ENCODE measurements at regions not wholly inside any gene's neighbourhood (a gene's known extent, or its start where the extent isn't known, plus 50 kb on each side); places are given as distances from the start of the nearest gene placed in this dataset.

DNA sequence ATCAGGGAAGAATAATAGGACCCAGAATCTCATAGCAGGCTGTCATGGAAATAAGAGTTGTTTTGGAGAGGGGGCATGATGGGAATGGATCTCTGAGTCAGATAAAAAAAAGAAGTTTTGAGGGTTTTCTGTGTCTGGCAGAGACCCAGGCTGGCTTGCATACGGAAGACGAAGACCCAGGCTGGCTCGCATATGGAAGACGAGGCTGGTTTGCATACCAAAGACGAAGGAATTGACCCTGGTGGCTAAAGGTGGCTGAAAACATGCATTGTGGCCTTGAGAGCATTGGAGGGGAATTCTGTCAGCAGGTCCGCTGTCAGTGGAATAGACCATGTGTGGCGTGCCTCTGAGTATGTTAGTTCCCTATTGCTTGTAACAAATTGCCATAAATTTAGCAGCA, 335.1 kb downstream of the BTBD3 start:
- ChIA-PET POLR2A (ENCODE audit: low non-redundant PET) (no interaction called here), CTCF (no interaction called here)
- DNase-seq (ENCODE audit: low spot score) = no peak
- H3K27ac ChIP-seq = no peak overlapping the region
- TF ChIP-seq, protein P1, sequence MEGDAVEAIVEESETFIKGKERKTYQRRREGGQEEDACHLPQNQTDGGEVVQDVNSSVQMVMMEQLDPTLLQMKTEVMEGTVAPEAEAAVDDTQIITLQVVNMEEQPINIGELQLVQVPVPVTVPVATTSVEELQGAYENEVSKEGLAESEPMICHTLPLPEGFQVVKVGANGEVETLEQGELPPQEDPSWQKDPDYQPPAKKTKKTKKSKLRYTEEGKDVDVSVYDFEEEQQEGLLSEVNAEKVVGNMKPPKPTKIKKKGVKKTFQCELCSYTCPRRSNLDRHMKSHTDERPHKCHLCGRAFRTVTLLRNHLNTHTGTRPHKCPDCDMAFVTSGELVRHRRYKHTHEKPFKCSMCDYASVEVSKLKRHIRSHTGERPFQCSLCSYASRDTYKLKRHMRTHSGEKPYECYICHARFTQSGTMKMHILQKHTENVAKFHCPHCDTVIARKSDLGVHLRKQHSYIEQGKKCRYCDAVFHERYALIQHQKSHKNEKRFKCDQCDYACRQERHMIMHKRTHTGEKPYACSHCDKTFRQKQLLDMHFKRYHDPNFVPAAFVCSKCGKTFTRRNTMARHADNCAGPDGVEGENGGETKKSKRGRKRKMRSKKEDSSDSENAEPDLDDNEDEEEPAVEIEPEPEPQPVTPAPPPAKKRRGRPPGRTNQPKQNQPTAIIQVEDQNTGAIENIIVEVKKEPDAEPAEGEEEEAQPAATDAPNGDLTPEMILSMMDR (conservative IDR thresholded peaks at IDR 0.05; ENCODE audit: low read depth) = no peak

DNA sequence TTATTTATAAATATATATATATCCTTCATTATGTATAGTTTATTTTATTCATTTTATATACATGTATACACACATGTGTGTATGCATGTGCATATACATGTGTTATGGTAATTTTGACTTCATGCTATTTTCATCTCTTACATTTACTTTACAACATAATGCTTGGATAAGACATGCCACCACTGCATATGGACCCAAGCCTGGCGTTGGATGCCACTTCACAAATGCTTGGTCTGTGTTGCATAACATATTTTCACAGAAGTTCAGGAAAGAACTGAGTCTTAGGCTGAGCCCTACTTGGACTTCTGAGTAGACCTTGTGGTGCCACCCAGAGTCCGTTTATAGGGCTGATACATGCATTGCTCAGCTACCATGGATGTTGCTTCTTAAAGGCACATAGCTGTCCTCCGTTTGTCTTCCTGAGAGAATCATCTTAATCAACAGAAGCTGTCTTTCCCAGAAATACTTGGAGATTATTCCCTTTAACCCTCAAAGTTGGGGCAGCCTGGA, 337.8 kb downstream of the BTBD3 start:
- ChIA-PET POLR2A (ENCODE audit: low non-redundant PET) (no interaction called here), CTCF (no interaction called here)

DNA sequence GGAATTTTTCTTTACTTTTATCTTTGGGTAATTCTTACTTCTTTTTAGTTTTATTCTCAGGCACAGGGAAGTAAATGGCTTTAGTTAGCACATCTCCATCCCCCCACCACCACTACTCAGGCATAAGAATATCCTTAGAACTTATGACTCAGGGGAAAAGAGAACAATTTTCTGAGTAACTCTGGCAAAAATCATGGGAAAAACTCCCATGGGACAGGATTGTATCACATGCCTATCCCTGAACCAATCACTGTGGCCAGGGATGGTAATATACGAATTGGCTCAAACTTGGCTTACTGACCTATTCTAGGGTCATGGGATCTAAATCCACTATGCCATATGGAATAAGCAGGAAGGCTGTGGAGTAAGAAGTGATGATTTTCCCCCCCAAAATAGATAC, 339.1 kb downstream of the BTBD3 start:
- CTCF ChIA-PET = no interaction called here
- POLR2A ChIA-PET (ENCODE audit: low non-redundant PET) = no interaction called here
- TF ChIP-seq, protein P1 (conservative IDR thresholded peaks at IDR 0.05; ENCODE audit: low read depth) = no peak
- no peak overlapping the region for H3K27ac ChIP-seq
- no peak for DNase-seq (ENCODE audit: low spot score)

More for the DNA sequence above, 337.8 kb downstream of the BTBD3 start:
- DNase-seq (ENCODE audit: low spot score) = no peak
- TF ChIP-seq, protein P1 (conservative IDR thresholded peaks at IDR 0.05; ENCODE audit: low read depth) = no peak
- no peak overlapping the region for H3K27ac ChIP-seq

DNA sequence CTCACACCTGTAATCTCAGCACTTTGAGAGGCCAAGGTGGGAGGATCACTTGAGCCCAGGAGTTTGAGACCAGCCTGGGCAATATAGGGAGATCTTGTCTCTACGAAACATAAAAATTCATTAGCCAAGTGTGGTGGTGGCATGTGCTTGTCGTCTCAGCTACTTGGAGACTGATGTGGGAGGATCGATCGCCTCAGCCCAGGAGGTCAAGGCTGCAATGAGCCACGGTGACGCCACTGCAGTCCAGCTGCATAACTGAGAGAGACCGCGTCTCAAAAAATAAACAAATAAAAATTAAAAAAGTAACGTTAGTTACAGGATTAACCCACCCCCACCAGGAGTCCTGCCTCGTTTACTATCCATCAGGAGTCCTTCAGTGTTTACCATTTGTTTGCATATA, 345.1 kb downstream of the BTBD3 start:
- TF ChIP-seq, protein P1 (conservative IDR thresholded peaks at IDR 0.05; ENCODE audit: low read depth) = no peak
- POLR2A ChIA-PET (ENCODE audit: low non-redundant PET) = no interaction called here
- CTCF ChIA-PET = interaction anchor here (0.6 kb wide), 2 partner anchors 26 to 694 kb away, joined by 4 read pairs; no protein-coding TSS in a partner anchor
- no peak for DNase-seq (ENCODE audit: low spot score)
- no peak overlapping the region for H3K27ac ChIP-seq

DNA sequence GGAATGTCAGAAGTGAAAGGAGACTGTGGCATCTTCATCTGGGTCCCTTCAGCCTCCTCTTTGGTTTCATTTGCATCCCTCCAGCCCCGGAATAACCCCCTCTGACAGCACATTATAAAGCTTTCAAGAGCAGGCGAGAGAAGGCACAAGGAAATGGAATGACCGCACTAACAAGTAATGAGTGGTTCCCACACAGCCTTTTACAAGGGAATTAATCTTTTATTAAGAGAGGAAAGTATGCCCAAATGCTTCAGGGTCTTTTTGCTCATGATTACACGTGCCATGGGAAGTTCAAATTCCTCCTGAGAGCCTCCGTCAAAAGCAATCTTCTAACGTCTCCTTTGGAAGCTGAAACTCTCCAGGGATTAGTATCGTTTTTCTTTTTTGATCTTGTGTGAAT, 347.0 kb downstream of the BTBD3 start:
- ChIA-PET POLR2A (ENCODE audit: low non-redundant PET) (no interaction called here), CTCF (no interaction called here)
- TF ChIP-seq, protein P1 (conservative IDR thresholded peaks at IDR 0.05; ENCODE audit: low read depth) = no peak
- DNase-seq (ENCODE audit: low spot score) = no peak
- no peak overlapping the region for H3K27ac ChIP-seq

DNA sequence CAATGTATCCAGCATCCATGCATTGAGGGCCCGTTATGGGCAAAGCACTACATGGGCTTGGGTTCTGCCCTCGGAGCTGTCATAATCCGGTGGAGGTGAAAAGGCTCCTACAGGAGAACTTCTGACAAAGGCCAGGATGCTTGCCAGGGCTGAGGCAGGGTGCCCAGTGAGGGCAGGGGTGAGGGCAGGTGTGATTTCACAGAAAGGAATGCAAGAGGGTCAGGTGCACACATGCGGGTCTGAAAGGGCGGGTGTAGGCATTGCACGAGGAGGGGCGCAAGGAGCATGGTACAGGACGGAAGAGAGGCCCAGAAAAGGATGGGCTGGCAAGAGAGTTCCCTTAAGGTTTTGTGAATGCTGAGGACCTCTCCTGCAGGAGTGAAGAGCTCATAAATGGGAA, 348.0 kb downstream of the BTBD3 start:
- no peak overlapping the region for H3K27ac ChIP-seq
- ChIA-PET CTCF (interaction anchor here (0.7 kb wide), 1 partner anchor 25 kb away, joined by 5 read pairs; no protein-coding TSS in a partner anchor), POLR2A (ENCODE audit: low non-redundant PET) (no interaction called here)
- no peak for DNase-seq (ENCODE audit: low spot score)
- TF ChIP-seq, protein P1 (conservative IDR thresholded peaks at IDR 0.05; ENCODE audit: low read depth) = no peak

DNA sequence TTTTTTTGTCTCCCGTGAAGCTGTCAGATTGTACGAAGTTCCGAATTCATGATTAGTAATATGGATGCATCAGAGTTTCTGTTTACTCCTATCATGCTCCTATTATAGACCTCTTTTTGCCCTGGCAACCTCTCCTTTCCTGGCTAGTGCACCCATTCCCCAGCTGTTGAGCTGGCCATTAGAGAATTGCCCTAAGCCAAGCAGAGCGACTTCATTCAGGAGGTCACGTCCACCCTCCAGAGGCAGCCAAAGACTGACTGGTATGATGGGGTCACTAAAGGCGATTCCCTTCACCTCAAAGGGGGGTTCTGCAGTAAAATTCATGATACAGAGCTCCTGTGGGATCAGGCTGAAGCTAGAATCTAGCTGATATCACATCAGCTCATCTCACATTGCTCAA, 351.9 kb downstream of the BTBD3 start:
- DNase-seq (ENCODE audit: low spot score) = no peak
- TF ChIP-seq, protein P1 (conservative IDR thresholded peaks at IDR 0.05; ENCODE audit: low read depth) = no peak
- CTCF ChIA-PET = no interaction called here
- no peak overlapping the region for H3K27ac ChIP-seq
- POLR2A ChIA-PET (ENCODE audit: low non-redundant PET) = no interaction called here
